GM03348 (cell line): ENCODE measurements at regions not wholly inside any gene's neighbourhood (a gene's known extent, or its start where the extent isn't known, plus 50 kb on each side); places are given as distances from the start of the nearest gene placed in this dataset.
A peak's percentile ranks its signal among the peaks of the same experiment; 100 is the strongest.
"Not testable (repeated sequence)": the region's sequence is repeated elsewhere in the genome, so short reads cannot be mapped to it uniquely, and the experiment has no call there.

ENCODE experiments used
- DNase-seq: peaks from one replicate; pipeline ENCODE4 v3.0.0; 2012; ENCODE audit warnings: low spot score

DNA sequence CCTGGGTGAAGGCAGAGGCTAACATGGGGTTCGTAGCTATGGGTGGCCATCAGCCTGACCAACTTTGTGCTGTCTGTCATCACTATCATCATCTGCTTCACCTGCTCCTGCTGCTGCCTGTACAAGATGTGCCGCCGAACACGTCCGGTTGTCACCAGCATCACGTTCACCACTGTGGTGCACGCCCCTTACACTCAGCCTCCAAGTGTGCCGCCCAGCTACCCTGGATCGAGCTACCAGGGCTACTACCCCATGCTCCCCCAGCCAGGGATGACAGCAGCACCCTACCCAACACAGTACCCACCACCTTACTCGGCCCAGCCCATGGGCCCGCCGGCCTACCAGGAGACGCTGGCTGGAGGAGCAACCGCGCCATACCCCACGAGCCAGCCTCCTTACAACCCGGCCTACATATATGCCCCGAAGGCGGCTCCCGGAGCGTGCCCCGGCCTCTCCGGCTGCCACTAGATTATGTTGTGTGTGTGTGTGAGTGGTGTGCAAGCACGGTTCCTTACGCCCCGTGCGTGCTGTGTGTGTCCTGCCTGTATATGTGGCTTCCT is 213.4 kb upstream of the XIST start:
- no peak for DNase-seq

DNA sequence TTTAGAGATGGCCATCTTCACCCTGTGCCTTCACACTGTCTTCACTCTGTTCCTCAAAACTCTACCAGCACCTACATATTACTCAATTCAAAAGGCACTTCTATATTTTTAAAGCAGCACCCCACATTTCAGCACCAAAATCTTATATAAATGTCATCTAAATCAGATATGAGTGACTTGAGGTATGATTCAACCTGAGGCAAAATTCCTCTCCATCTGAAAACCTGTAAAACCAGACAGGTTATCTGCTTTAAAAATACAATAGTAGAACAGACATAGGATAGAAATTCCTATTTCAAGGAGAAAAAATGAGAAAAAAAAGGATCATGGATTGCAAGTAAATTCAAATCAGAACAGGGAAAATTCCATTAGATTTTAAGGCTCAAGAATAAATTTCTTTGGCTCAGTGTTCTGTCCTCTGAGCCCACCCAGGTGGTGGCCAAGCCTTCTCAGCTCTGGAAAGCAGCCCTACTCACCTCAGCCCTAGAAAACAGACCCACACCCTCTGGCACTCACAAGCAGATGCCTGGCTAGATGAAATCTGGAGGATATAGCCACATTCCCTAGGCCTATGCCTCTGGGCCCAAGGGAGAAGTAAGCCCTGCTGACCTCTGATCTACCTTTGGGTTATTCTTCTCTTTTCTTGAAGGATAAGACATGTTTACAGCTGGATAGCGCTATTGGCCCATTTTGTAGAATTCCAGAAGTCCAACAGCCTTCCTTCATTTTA is 211.1 kb upstream of the XIST start:
- no peak for DNase-seq

DNA sequence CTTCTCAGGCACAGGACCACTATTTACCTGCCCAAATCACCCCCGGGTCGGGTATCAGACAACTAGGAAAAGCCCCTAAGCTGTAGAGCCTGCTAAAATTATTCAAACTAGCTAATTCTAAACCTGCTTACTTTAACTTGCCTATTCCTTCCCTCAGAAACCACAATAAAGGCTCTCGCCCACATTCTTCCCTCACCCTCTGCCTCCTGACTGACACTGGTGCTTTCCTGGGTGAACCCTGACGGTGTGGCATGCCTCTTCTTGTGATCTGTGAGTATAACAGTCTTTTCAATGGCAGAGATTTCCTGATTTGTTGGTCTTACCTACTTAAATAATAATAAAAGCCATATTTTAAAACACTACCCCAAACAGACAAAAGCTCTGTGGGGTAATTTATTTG is 209.4 kb upstream of the XIST start:
- no peak for DNase-seq

DNA sequence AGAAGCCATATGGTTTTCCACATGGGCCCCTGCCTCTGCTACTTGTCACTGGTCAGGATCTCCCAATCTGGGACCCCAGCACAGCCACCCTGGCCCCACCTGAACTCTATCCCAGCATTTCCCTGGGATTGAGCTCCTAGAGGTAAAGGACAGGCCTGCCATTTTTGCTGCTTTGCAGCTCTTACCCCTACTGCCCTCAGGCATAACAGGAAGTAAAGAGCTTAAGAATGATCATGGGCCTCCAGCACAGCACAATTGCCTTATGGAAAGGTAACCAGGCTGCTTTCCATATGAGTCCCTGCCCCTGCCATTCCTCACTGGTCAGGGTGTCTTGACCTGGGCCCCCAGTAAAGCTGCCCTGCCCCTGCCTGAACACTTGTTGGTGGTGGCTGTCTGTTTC is 196.6 kb upstream of the XIST start:
- DNase-seq: no peak

DNA sequence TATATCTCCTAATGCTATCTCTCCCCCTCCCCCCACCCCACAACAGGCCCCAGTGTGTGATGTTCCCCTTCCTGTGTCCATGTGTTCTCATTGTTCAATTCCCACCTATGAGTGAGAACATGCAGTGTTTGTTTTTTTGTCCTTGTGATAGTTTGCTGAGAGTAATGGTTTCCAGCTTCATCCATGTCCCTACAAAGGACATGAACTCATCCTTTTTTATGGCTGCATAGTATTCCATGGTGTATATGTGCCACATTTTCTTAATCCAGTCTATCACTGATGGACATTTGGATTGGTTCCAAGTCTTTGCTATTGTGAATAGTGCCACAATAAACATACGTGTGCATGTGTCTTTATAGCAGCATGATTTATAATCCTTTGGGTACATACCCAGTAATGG is 181.6 kb upstream of the XIST start:
- not testable (repeated sequence) for DNase-seq

DNA sequence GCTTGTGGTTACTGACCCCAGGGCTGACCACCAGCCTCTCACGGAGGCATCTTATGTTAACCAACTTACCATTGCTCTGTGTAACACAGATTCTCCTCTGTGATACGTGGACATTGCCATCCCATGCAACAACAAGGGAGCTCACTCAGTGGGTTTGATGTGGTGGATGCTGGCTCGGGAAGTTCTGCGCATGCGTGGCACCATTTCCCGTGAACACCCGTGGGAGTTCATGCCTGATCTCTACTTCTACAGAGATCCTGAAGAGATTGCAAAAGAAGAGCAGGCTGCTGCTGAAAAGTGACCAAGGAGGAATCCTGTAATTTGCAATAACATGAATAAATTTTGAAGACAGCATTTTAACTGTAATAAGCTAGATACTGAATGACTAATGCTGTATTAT is 179.0 kb upstream of the XIST start:
- not testable (repeated sequence) for DNase-seq

DNA sequence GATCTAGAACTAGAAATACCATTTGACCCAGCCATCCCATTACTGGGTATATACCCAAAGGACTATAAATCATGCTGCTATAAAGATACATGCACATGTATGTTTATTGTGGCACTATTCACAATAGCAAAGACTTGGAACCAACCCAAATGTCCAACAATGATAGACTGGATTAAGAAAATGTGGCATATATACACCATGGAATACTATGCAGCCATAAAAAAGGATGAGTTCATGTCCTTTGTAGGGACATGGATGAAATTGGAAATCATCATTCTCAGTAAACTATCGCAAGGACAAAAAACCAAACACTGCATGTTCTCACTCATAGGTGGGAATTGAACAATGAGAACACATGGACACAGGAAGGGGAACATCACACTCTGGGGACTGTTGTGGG is 178.3 kb upstream of the XIST start:
- not testable (repeated sequence) for DNase-seq

DNA sequence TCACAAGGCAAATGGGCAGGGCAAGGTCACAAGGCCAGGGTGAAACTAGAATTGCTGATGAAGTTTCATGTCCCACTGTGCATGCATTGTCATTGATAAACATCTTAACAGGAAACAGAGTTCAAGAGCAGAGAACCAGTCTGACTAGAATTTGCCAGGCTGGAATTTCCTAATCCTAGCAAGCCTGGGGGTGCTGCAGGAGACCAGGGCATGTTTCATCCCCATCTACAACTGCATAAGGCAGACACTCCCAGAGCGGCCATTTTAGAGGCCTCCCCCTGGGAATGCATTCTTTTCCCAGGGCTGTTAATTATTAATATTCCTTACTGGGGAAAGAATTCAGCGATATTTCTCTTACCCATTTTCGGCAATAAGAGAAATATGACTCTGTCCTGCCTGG is 172.6 kb upstream of the XIST start:
- DNase-seq: not testable (repeated sequence)

DNA sequence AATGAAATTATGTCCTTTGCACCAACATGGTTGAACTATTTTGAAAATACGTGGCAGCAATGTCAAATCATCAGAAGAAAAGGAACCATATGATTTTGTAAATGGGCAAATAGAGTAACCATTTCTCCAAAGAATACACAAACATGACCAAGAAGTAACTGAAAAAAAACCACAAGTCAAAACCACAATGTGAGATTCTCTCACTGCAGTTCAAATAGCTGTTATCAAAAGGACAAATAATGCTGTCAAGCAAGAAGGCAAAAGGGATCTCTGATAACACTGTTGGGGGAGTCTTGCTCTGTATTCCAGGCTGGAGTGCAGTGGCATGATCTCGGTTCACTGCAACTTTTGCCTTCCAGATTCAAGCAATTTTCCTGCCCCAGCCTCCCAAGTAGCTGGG is 170.7 kb upstream of the XIST start:
- DNase-seq: no peak

DNA sequence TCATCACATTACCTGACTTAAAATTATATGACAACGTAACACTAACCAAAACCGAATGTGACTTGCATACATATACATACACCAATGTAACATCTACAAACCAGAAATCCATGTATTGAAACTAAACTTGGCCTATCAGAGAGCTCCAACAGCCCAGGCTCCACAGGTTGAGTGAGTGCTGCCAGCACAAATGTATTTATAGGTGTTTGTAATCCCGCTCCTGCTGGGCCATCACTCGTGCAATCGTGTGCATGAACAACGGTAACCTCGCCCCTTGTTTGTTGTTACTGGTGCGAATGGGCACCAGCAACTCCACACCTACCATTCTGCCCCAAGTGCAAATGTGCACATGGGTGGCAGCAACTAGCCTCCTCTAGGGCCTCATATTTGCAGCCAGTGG is 165.7 kb upstream of the XIST start:
- no peak for DNase-seq

DNA sequence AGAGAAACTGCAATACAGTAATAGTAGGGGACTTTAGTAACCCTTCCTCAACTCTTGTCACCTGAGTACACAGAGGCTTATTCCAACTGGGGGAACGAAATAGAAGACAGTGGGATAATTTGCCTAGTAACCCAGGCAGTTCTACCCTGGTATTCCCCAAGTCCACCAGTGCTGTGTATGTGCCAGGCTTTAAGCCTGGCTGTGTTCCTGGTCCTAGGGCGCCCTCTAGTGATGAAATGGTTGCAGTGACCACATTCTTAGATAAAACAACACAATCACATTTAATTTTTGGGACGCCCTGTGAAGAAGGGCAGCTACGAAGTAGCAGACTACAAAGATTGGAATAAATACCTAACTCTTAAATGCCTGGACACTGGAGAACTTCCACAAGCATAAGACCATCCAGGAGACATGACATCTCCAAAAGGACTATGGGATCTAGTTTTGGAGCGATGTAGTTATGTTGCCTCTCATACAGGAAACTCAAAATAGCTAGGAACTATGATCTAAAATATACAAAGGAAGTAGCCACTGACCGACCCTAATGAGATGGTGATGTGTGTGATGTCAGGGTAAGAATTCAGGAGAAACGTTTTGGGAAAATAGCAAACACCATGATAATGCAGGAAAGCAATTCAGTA is 163.0 kb upstream of the XIST start:
- DNase-seq: peak; percentile 62

DNA sequence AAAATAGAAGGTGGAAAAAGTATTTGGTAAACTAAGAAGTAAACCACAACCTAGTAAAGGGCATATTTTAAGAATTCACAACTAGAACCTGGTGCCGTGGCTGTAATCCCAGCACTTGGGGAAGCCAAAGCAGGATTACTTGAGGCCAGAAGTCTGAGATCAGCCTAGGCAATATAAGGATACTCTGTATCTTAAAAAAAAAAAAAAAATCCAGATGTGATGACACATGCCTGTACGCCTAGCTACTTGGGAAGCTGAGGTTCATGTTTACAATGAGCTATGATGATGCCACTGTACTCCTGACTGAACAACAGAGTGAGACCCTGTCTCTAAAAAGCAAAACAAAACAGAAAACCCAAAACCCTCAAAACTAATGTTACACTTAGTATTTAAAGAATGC is 156.5 kb upstream of the XIST start:
- no peak for DNase-seq

DNA sequence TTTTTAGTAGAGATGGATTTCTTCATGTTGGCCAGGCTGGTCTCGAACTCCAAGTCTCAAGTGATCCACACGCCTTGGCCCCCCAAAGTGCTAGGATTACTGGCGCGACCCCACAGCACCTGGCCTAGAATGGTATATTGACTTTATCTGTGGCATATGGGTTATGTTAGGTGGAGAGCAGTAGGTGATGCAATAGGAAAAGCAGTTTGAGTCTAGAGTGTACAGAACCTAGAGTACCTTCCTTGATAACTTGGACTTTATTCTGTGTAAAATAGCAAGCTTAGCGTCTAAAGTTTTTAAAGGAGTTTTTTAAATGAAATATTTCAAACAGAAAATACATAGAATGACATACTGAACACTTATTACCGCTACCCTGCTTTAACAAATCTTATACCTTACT is 139.5 kb upstream of the XIST start:
- no peak for DNase-seq

DNA sequence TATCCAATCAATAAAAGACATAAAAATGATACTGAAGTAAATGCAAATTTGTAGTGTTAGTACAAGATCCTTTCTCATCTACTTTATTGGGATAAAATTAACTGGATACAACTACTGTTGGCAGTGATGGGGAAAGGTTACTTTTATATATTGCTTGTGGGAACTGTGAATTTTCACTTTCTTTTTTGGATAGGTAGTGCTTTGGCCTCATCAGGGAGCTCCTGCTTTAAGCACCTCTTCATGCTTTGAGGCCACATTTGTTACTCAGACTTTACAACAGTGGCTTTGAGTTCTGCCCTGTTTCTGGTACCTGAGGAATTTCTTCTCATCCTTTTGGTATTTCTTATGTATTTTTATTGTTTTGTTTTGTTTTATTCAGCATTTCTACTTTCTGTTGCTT is 134.7 kb upstream of the XIST start:
- no peak for DNase-seq

DNA sequence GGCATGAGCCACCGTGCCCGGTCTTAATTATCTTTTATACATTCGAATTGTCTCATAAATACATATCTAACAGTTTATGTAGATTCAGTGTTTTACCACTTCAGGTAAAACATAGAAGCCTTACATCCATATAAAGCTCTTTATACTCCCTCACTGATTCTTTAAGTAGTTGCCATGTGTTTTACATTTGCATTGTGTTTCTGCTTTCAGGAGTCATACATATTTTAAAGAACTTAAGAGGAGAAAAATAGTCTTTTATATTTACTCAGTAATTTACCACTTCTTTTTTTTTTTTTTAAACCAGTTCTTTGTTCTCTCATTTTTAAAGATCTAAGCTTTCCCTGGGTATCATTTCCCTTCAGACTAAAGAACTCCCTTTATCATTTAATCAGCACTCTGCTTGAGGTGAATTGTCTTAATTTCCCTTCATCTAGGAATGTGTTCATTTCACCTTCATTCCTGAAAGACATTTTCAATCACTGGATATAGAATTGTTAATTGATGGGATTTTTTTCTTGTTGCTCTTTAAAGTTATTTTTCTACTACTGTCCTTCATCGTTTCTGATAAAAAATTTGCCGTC is 127.1 kb upstream of the XIST start:
- DNase-seq: no peak

DNA sequence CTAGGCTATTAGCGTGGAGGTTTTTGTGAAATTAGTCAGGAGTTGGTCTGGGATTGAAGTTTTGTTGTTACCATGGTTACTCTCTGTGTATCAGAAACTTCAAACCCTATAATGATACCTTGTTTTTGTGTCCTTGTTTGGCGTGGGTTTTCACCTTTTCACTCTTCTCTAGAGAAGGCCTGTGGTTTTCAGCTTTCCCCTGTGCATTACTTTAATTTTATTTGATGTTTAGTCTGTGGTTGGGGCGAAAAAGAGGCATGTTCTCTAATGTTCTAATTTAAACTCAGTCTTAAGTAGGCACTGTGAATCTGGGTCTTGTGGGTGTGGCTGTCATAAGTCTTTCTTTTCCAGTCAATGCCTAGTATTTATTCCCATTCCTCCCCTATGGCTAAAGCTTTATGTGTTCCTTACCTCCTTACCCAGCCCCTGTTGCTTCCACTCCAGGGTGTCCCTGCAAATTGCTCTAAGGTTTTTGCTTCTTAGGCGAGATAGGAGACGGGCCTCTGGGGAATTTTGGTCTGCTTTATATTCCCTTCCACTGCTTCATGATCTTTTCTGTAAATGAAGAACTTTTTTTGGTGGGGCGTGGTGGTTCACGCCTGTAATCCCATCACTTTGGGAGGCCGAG is 125.1 kb upstream of the XIST start:
- no peak for DNase-seq

DNA sequence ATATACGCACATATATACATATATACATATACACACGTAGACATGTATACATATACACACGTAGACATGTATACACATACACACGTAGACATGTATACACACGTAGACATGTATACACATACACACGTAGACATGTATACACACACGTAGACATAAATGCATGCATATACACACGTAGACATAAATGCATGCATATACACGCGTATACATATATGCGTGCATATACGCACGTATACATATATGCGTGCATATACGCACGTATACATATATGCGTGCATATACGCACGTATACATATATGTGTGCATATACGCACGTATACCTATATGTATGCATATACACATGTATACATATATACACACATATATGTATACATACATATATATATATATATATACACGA is 114.9 kb upstream of the XIST start:
- DNase-seq: not testable (repeated sequence)

DNA sequence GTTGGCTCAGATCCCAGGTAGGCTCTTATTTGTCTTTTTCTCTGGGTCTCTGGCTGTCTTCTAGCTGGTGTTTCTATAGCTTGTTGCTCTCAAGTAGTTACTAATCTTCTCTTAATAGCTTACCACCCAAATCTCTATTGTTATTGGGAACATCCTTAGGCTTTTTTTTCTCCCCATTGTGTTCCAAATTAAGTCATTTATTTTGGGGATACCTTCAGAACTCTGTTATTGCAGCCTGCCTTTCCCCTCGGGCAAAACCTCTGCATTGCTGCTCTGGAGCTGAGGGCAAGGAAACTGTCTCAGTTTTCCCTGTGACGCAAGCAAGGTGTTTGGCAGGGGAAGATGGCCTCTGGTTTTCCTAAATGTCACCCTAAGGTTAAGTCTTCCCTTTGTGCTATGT is 113.3 kb upstream of the XIST start:
- DNase-seq: no peak

DNA sequence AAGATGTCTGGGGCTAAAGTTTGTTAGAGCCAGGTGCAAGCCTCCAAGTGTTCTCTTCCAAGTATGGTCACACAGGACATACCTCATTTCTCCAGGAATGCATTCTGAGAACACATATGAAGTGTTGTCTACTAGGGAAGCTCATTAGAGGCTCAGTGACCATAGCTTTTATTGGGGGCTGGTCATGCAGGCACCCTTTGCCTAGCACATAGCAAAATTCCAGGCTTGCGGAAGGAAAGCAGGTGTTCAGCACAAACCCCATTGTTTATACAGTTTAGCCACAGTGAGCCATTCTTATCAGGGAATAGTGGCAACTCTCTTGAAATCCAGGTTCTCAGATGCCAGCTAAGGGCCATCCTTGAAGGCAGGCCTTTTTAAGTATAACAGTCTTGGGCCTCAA is 112.1 kb upstream of the XIST start:
- no peak for DNase-seq

DNA sequence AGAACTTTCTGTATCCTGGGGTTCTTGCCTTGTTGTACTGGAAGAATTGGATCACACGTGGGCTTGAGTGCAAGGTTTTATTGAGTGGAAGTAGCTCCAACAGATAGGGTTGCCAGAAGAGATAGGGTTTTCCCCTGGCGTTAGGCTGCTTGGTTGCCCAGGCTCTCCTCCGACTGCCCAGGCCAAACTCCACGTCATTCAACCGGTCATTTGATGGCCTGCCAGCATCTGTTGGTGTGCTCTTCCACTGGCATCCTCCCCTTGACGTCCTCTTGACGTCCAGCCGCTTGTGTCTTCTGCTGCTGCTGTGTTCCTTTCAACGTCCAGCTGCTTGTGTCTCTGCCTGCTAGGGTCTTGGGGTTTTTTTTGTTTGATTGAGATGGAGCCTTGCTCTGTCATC is 111.2 kb upstream of the XIST start:
- DNase-seq: no peak

DNA sequence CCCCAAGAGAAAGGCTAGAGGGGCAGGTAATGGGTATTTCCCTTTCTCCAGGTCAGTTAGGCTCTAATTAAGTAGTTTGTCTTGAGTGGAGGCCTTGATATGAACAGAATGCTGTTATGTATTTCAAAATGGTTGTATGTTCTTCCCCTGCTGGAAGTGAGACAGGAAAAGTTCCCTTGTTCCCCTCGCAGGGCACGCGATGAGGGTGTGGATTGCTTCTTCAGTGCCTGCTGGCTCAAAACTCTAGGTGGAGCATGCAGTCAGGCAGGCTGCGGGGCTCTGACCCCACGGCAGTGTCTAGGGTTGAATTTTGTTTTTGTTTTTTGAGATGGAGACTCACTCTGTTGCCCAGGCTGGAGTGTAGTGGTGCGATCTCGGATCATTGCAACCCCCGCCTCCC is 110.4 kb upstream of the XIST start:
- DNase-seq: no peak

DNA sequence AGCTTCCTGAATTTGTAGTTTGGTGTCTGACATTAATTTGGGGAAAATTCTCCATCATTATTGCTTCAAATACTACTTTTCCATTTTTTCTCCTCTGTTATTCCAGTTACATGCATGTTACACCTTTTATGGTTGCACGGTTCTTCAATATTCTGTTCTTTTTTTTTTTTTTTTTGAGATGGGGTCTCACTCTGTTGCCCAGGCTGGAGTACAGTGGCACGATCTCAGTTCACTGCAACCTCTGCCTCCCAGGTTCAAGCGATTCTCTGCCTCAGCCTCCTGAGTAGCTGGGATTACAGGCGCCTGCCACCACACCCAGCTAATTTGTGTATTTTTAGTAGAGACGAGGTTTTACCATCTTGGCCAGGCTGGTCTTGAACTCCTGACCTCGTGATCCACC is 109.4 kb upstream of the XIST start:
- DNase-seq: not testable (repeated sequence)

DNA sequence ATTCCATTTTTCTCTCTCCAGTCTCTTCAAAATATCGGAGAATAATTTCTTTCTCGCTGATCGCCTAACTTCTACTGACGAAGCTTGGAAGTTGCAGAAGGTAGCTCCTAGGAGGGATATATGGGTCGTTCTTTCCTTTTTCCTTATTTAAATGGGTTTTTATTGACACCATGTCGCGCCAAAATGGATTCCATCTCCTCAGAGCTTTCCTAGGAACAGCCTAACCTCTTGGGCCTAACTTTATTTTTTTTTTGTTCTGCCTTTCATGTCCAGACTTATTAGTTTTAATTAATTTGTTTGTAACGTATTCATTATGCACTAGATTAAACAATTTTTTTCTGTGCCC is 92.0 kb upstream of the XIST start:
- DNase-seq: no peak
